ENCODE measurements at regions not wholly inside any gene's neighbourhood (a gene's known extent, or its start where the extent isn't known, plus 50 kb on each side); places are given as distances from the start of the nearest gene placed in this dataset.

DNA sequence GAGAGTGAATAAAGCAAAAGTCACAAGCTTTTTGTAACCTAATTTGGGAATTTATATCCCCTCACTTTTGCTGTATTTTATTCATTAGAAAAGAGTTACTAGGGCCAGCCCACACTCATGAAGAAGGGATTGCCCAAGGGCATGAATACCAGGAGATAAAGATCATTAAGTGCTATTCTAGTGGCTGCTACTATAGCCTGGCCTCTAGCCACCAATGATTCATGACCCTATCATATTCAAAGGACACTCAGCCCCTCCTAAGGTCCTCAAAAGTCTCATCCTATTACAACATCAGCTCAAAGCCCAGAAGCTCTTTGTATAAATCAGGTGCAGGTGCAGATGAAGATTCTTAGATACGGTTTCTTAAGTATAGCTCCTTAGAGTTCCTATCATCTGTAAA lies 518.1 kb downstream of the TRHDE start:
- no peak overlapping the region for H3K4me3 ChIP-seq (ENCODE audit: low read depth, low read length)
- TF ChIP-seq, protein P1, sequence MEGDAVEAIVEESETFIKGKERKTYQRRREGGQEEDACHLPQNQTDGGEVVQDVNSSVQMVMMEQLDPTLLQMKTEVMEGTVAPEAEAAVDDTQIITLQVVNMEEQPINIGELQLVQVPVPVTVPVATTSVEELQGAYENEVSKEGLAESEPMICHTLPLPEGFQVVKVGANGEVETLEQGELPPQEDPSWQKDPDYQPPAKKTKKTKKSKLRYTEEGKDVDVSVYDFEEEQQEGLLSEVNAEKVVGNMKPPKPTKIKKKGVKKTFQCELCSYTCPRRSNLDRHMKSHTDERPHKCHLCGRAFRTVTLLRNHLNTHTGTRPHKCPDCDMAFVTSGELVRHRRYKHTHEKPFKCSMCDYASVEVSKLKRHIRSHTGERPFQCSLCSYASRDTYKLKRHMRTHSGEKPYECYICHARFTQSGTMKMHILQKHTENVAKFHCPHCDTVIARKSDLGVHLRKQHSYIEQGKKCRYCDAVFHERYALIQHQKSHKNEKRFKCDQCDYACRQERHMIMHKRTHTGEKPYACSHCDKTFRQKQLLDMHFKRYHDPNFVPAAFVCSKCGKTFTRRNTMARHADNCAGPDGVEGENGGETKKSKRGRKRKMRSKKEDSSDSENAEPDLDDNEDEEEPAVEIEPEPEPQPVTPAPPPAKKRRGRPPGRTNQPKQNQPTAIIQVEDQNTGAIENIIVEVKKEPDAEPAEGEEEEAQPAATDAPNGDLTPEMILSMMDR (IDR thresholded peaks at IDR 0.05; ENCODE audit: insufficient read depth, low read length) = no peak
- no peak for DNase-seq (ENCODE audit: low read depth)

DNA sequence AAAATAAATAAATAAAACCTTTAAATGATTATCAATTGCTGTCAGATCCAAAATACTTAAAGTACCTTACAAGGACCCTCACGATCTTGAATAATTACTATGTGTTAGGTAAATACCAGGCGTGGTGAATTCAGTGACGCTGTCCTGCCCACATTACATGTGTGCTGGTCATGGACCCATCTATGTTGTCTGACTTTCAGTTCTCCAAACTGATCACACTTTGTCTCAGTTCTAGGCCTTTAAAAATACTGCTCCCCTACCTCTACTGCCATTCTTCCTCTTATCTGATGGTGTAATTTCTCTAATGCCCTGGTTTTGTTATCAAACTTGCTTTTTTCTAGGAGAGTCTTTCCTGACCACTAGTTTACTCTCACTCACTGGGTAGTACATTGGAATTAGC lies 520.7 kb downstream of the TRHDE start:
- TF ChIP-seq, protein P1 (IDR thresholded peaks at IDR 0.05; ENCODE audit: insufficient read depth, low read length) = no peak

DNA sequence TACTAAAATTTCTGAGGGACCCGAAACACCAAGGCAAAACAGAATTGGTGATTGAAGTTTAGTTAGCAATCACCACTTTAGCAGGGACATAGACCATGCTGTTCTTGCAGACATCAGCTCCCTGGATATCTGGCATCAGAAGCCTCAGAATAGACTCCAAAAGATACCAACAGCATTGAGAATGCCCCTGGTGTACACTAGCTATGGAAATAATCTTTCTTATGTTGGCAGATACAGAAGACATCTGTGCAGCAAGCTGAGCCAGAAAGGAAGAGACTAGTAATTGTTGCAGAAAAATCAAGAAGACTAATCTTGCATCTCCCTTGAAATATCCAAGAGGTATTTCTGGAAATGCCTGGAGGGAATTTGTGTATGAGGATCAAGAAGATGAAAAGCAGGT lies 521.6 kb downstream of the TRHDE start:
- no peak overlapping the region for H3K4me3 ChIP-seq (ENCODE audit: low read depth, low read length)
- DNase-seq (ENCODE audit: low read depth) = no peak
- TF ChIP-seq, protein P1 (IDR thresholded peaks at IDR 0.05; ENCODE audit: insufficient read depth, low read length) = no peak

More for the DNA sequence above, 520.7 kb downstream of the TRHDE start:
- H3K4me3 ChIP-seq (ENCODE audit: low read depth, low read length) = no peak overlapping the region
- no peak for DNase-seq (ENCODE audit: low read depth)

DNA sequence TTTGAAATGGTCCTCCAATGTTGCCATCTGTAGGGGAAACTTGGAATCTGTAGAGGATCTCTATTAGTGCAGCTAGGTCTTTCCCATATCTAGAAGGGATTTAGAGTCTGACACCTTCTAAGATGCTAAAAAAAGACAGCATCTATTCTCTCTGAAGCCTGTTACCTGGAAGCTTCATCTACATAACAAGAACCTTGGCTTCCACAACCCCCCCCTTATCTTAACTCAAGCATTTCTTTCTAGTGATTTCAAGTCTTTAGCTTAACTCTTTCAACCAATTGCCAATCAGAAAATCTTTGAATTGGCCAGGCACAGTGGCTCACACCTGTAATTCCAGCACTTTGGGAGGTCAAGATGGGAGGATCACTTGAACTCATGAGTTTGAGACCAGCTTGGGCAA lies 543.3 kb downstream of the TRHDE start:
- TF ChIP-seq, protein P1 (IDR thresholded peaks at IDR 0.05; ENCODE audit: insufficient read depth, low read length) = no peak
- no peak for DNase-seq (ENCODE audit: low read depth)

DNA sequence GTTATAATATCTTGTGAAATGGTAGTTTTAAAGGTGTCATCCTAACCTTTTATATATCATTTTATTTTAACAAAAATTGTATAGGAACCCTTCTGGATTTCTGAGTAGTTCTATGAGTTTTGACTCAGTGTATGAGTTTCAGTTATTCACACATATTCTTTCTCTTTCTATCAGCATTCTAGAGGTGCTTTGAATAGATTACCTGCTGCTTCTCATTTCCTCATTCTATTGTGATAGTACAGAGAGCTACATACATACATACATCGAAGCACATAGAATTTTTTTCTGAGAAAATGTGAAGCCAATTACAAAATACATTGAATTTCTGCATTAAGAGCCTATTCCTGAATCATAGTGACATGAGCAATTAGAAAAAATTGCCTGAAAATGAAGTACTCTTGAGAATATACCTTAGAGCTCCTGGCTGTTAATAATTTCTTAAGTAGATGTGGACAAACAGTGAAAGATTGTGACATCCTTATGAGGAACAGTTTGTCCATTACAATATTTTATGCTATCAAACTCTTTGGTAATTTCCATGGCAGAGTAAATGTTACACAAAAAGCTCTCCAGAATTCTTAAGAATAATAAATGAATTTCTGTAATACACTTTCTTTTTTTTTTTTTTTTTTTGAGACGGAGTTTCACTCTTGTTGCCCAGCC lies 556.6 kb downstream of the TRHDE start:
- TF ChIP-seq, protein P1 (IDR thresholded peaks at IDR 0.05; ENCODE audit: insufficient read depth, low read length) = no peak
- H3K4me3 ChIP-seq (ENCODE audit: low read depth, low read length) = no peak overlapping the region
- DNase-seq (ENCODE audit: low read depth) = no peak

More for the DNA sequence above, 543.3 kb downstream of the TRHDE start:
- no peak overlapping the region for H3K4me3 ChIP-seq (ENCODE audit: low read depth, low read length)

DNA sequence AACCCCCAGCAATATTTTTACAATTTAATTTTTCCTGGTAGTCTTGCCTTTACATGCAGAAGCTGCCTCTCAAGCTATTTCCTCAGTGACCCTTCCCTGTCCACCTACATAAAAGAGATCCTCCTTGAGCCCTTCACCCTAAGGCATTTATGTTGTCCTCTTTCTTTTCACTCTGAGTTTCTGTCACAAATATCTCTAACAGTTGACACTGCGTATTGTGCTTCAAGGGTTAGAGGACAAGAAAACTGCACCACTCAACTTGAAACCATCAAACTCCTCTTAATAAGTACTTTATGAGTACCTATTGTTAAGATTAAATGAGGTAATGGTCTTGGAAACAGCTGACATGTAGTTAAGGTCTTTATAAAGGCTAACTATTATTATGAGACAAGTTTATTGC lies 557.7 kb downstream of the TRHDE start:
- no peak overlapping the region for H3K4me3 ChIP-seq (ENCODE audit: low read depth, low read length)
- DNase-seq (ENCODE audit: low read depth) = no peak
- TF ChIP-seq, protein P1 (IDR thresholded peaks at IDR 0.05; ENCODE audit: insufficient read depth, low read length) = no peak

DNA sequence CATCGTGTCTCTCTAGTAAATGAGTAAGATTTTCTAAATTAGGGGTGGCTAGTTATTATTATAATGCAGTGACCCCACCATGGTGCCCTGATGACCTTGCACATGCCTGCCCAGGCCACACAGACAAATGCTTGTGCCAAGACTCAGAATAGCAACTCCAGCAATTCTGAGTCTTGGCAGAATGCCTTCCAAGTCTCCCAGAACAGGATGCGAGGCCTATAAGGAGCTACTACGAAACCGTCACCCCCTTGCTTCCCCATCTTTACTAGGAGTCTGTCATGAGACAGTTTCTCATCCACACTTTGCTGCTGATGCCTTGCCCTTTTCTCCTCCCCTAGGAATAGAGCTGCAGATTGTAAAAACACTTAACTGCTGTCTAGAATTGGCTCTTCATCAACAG lies 559.9 kb downstream of the TRHDE start:
- no peak for DNase-seq (ENCODE audit: low read depth)
- TF ChIP-seq, protein P1 (IDR thresholded peaks at IDR 0.05; ENCODE audit: insufficient read depth, low read length) = no peak
- no peak overlapping the region for H3K4me3 ChIP-seq (ENCODE audit: low read depth, low read length)

Measured in fibroblast of the aortic adventitia (primary cell).